ENCODE measurements at regions not wholly inside any gene's neighbourhood (a gene's known extent, or its start where the extent isn't known, plus 50 kb on each side); places are given as distances from the start of the nearest gene placed in this dataset.

- intact Hi-C loops (cut with DNase I) = no loop called here
- Histone ChIP-seq H3K9ac (ENCODE audit: low read depth in 2 of 2, low read length in 2 of 2) (no peak overlapping the region), H3K36me3 (no peaks in the 10 kb centered on the region), H3K4me1 (no peaks in the 10 kb centered on the region), H3K27me3 (no peaks in the 10 kb centered on the region), H3K9me3 (peaks cover 3% of the 10 kb centered on the region), H3K4me3 (no peak overlapping the region), H3K27ac (no peak overlapping the region)
- TF ChIP-seq CTCF (IDR thresholded peaks at IDR 0.05) = no peak
- no peak for DNase-seq
These were observed 545.2 kb upstream of the MGAT4C start for GRCh38 chr12:86801439-86801838.

- H3K9ac ChIP-seq (ENCODE audit: low read depth in 2 of 2, low read length in 2 of 2) = no peak overlapping the region
- H3K4me3 ChIP-seq = no peak overlapping the region
- DNase-seq = no peak
- H3K27ac ChIP-seq = no peak overlapping the region
- H3K36me3 ChIP-seq = no peaks in the 10 kb centered on the region
- no peaks in the 10 kb centered on the region for H3K9me3 ChIP-seq
- H3K27me3 ChIP-seq = no peaks in the 10 kb centered on the region
- H3K4me1 ChIP-seq = no peaks in the 10 kb centered on the region
- TF ChIP-seq CTCF (IDR thresholded peaks at IDR 0.05) = no peak
- intact Hi-C loops (cut with DNase I) = no loop called here
These were observed 543.4 kb upstream of the MGAT4C start for GRCh38 chr12:86799616-86800015.

- Histone ChIP-seq H3K9me3 (no peaks in the 10 kb centered on the region), H3K27me3 (no peaks in the 10 kb centered on the region), H3K4me1 (no peaks in the 10 kb centered on the region), H3K36me3 (no peaks in the 10 kb centered on the region), H3K27ac (no peak overlapping the region), H3K9ac (ENCODE audit: low read depth in 2 of 2, low read length in 2 of 2) (no peak overlapping the region), H3K4me3 (no peak overlapping the region)
- no peak for TF ChIP-seq CTCF (IDR thresholded peaks at IDR 0.05)
- DNase-seq = no peak
- intact Hi-C loops (cut with DNase I) = no loop called here
These were observed 540.4 kb upstream of the MGAT4C start for GRCh38 chr12:86796550-86796949.

- Histone ChIP-seq H3K36me3 (no peaks in the 10 kb centered on the region), H3K9ac (ENCODE audit: low read depth in 2 of 2, low read length in 2 of 2) (no peak overlapping the region), H3K27ac (no peak overlapping the region), H3K4me3 (no peak overlapping the region), H3K4me1 (no peaks in the 10 kb centered on the region), H3K27me3 (no peaks in the 10 kb centered on the region), H3K9me3 (no peaks in the 10 kb centered on the region)
- DNase-seq = no peak
- intact Hi-C loops (cut with DNase I) = no loop called here
- TF ChIP-seq CTCF (IDR thresholded peaks at IDR 0.05) = no peak
These were observed 532.5 kb upstream of the MGAT4C start for GRCh38 chr12:86788661-86789060.

- H3K27ac ChIP-seq = no peak overlapping the region
- no peak overlapping the region for H3K9ac ChIP-seq (ENCODE audit: low read depth in 2 of 2, low read length in 2 of 2)
- DNase-seq = no peak
- no peaks in the 10 kb centered on the region for H3K4me1 ChIP-seq
- H3K9me3 ChIP-seq = no peaks in the 10 kb centered on the region
- H3K36me3 ChIP-seq = no peaks in the 10 kb centered on the region
- intact Hi-C loops (cut with DNase I) = no loop called here
- TF ChIP-seq CTCF (IDR thresholded peaks at IDR 0.05) = no peak
- no peaks in the 10 kb centered on the region for H3K27me3 ChIP-seq
- no peak overlapping the region for H3K4me3 ChIP-seq
These were observed 531.2 kb upstream of the MGAT4C start for GRCh38 chr12:86787419-86787818.

- Histone ChIP-seq H3K27ac (no peak overlapping the region), H3K4me3 (no peak overlapping the region), H3K36me3 (no peaks in the 10 kb centered on the region), H3K4me1 (no peaks in the 10 kb centered on the region), H3K27me3 (no peaks in the 10 kb centered on the region), H3K9me3 (no peaks in the 10 kb centered on the region), H3K9ac (ENCODE audit: low read depth in 2 of 2, low read length in 2 of 2) (no peak overlapping the region)
- intact Hi-C loops (cut with DNase I) = no loop called here
- TF ChIP-seq CTCF (IDR thresholded peaks at IDR 0.05) = no peak
- DNase-seq = no peak
These were observed 521.1 kb upstream of the MGAT4C start for GRCh38 chr12:86777325-86777724.
